ENCODE measurements at regions not wholly inside any gene's neighbourhood (a gene's known extent, or its start where the extent isn't known, plus 50 kb on each side); places are given as distances from the start of the nearest gene placed in this dataset.
A peak's percentile ranks its signal among the peaks of the same experiment; 100 is the strongest.

- no peaks in the 10 kb centered on the region for H3K27me3 ChIP-seq (ENCODE audit: control insufficient read depth, insufficient read depth, low read length)
- H4K20me1 ChIP-seq (ENCODE audit: control insufficient read depth, extremely low read depth, insufficient read depth, low read length): no peaks in the 10 kb centered on the region
- no peak overlapping the region for H3K27ac ChIP-seq (ENCODE audit: insufficient read depth, low read length)
- H3K79me2 ChIP-seq (ENCODE audit: control insufficient read depth, insufficient read depth, low read length): no peaks in the 10 kb centered on the region
- H3K4me2 ChIP-seq (ENCODE audit: extremely low read depth, insufficient read depth, low read length): no peak overlapping the region
- H3K4me1 ChIP-seq (ENCODE audit: control insufficient read depth, extremely low read depth, insufficient read depth, low read length): no peaks in the 10 kb centered on the region
- no peak overlapping the region for H3K4me3 ChIP-seq (replicated peaks in 1 of 4; ENCODE audit: control extremely low read depth in 1 of 4, insufficient read depth in 1 of 4, low read depth in 3 of 4, low read length in 4 of 4)
- no peak for TF ChIP-seq EZH2 (IDR thresholded peaks at IDR 0.05; ENCODE audit: low read length, missing control alignments)
- no peak for TF ChIP-seq CTCF (conservative IDR thresholded peaks at IDR 0.05 in 1 of 2, IDR thresholded peaks at IDR 0.05 in 1 of 2; ENCODE audit: low read depth in 1 of 2, low read length in 2 of 2)
- H2AFZ ChIP-seq (ENCODE audit: low read length): no peak overlapping the region
- DNase-seq (ENCODE audit: low read depth in 2 of 2): no peak
- no peaks in the 10 kb centered on the region for H3K36me3 ChIP-seq (ENCODE audit: control insufficient read depth, insufficient read depth, low read length)
- H3K9ac ChIP-seq (ENCODE audit: insufficient read depth, low read length): no peak overlapping the region
- no peaks in the 10 kb centered on the region for H3K9me3 ChIP-seq (ENCODE audit: control insufficient read depth, insufficient read depth, low read depth, low read length)
Measured at GRCh38 chr18:29002747-29003146, 825.8 kb upstream of the CDH2 start.

- no peak overlapping the region for H3K4me3 ChIP-seq (replicated peaks in 1 of 4; ENCODE audit: control extremely low read depth in 1 of 4, insufficient read depth in 1 of 4, low read depth in 3 of 4, low read length in 4 of 4)
- H3K4me1 ChIP-seq (ENCODE audit: control insufficient read depth, extremely low read depth, insufficient read depth, low read length): no peaks in the 10 kb centered on the region
- H4K20me1 ChIP-seq (ENCODE audit: control insufficient read depth, extremely low read depth, insufficient read depth, low read length): no peaks in the 10 kb centered on the region
- no peaks in the 10 kb centered on the region for H3K36me3 ChIP-seq (ENCODE audit: control insufficient read depth, insufficient read depth, low read length)
- peak in 1 of 2 donors; percentile 81 for DNase-seq (ENCODE audit: low read depth in 2 of 2)
- no peaks in the 10 kb centered on the region for H3K9me3 ChIP-seq (ENCODE audit: control insufficient read depth, insufficient read depth, low read depth, low read length)
- no peak for TF ChIP-seq EZH2 (IDR thresholded peaks at IDR 0.05; ENCODE audit: low read length, missing control alignments)
- no peak for TF ChIP-seq CTCF (conservative IDR thresholded peaks at IDR 0.05 in 1 of 2, IDR thresholded peaks at IDR 0.05 in 1 of 2; ENCODE audit: low read depth in 1 of 2, low read length in 2 of 2)
- H3K79me2 ChIP-seq (ENCODE audit: control insufficient read depth, insufficient read depth, low read length): no peaks in the 10 kb centered on the region
- H3K27ac ChIP-seq (ENCODE audit: insufficient read depth, low read length): no peak overlapping the region
- no peak overlapping the region for H3K4me2 ChIP-seq (ENCODE audit: extremely low read depth, insufficient read depth, low read length)
- H3K27me3 ChIP-seq (ENCODE audit: control insufficient read depth, insufficient read depth, low read length): no peaks in the 10 kb centered on the region
- no peak overlapping the region for H2AFZ ChIP-seq (ENCODE audit: low read length)
- no peak overlapping the region for H3K9ac ChIP-seq (ENCODE audit: insufficient read depth, low read length)
Measured at GRCh38 chr18:28999726-29000125, 822.8 kb upstream of the CDH2 start.

- no peak overlapping the region for H3K4me2 ChIP-seq (ENCODE audit: extremely low read depth, insufficient read depth, low read length)
- H2AFZ ChIP-seq (ENCODE audit: low read length): no peak overlapping the region
- TF ChIP-seq EZH2 (IDR thresholded peaks at IDR 0.05; ENCODE audit: low read length, missing control alignments) (no peak), CTCF (conservative IDR thresholded peaks at IDR 0.05 in 1 of 2, IDR thresholded peaks at IDR 0.05 in 1 of 2; ENCODE audit: low read depth in 1 of 2, low read length in 2 of 2) (peak; percentile 31 to 34)
- no peaks in the 10 kb centered on the region for H3K9me3 ChIP-seq (ENCODE audit: control insufficient read depth, insufficient read depth, low read depth, low read length)
- no peak overlapping the region for H3K9ac ChIP-seq (ENCODE audit: insufficient read depth, low read length)
- no peak overlapping the region for H3K27ac ChIP-seq (ENCODE audit: insufficient read depth, low read length)
- H3K36me3 ChIP-seq (ENCODE audit: control insufficient read depth, insufficient read depth, low read length): no peaks in the 10 kb centered on the region
- H3K4me1 ChIP-seq (ENCODE audit: control insufficient read depth, extremely low read depth, insufficient read depth, low read length): no peaks in the 10 kb centered on the region
- H3K27me3 ChIP-seq (ENCODE audit: control insufficient read depth, insufficient read depth, low read length): no peaks in the 10 kb centered on the region
- no peak overlapping the region for H3K4me3 ChIP-seq (replicated peaks in 1 of 4; ENCODE audit: control extremely low read depth in 1 of 4, insufficient read depth in 1 of 4, low read depth in 3 of 4, low read length in 4 of 4)
- no peaks in the 10 kb centered on the region for H4K20me1 ChIP-seq (ENCODE audit: control insufficient read depth, extremely low read depth, insufficient read depth, low read length)
- no peaks in the 10 kb centered on the region for H3K79me2 ChIP-seq (ENCODE audit: control insufficient read depth, insufficient read depth, low read length)
- peak in 1 of 2 donors; percentile 7 for DNase-seq (ENCODE audit: low read depth in 2 of 2)
Measured at GRCh38 chr18:28995319-28995718, 818.4 kb upstream of the CDH2 start.

Data from fibroblast of lung (primary cell).